ENCODE measurements at regions not wholly inside any gene's neighbourhood (a gene's known extent, or its start where the extent isn't known, plus 50 kb on each side); places are given as distances from the start of the nearest gene placed in this dataset.

GRCh38 chr3:31179768-31180167, 285.3 kb upstream of the GADL1 start:
- TF ChIP-seq CTCF (IDR thresholded peaks at IDR 0.05; ENCODE audit: low read depth, low read length, missing control alignments) = no peak
- no peak overlapping the region for H3K4me3 ChIP-seq (ENCODE audit: low read depth, low read length)
- no peak for DNase-seq (ENCODE audit: low read depth)

GRCh38 chr3:31180274-31180673, 285.8 kb upstream of the GADL1 start:
- no peak for TF ChIP-seq CTCF (IDR thresholded peaks at IDR 0.05; ENCODE audit: low read depth, low read length, missing control alignments)
- no peak for DNase-seq (ENCODE audit: low read depth)
- H3K4me3 ChIP-seq (ENCODE audit: low read depth, low read length) = no peak overlapping the region

- TF ChIP-seq CTCF (IDR thresholded peaks at IDR 0.05; ENCODE audit: low read depth, low read length, missing control alignments) = no peak
- H3K4me3 ChIP-seq (ENCODE audit: low read depth, low read length) = no peak overlapping the region
- no peak for DNase-seq (ENCODE audit: low read depth)
Observed at GRCh38 chr3:31181661-31182060, 287.2 kb upstream of the GADL1 start.

GRCh38 chr3:31182661-31183060, 288.2 kb upstream of the GADL1 start:
- no peak overlapping the region for H3K4me3 ChIP-seq (ENCODE audit: low read depth, low read length)
- TF ChIP-seq CTCF (IDR thresholded peaks at IDR 0.05; ENCODE audit: low read depth, low read length, missing control alignments) = no peak
- DNase-seq (ENCODE audit: low read depth) = no peak

GRCh38 chr3:31184261-31185061, 290.0 kb upstream of the GADL1 start:
- no peak for TF ChIP-seq CTCF (IDR thresholded peaks at IDR 0.05; ENCODE audit: low read depth, low read length, missing control alignments)
- no peak for DNase-seq (ENCODE audit: low read depth)
- no peak overlapping the region for H3K4me3 ChIP-seq (ENCODE audit: low read depth, low read length)

GRCh38 chr3:31185062-31185357, 290.5 kb upstream of the GADL1 start:
- no peak for DNase-seq (ENCODE audit: low read depth)
- no peak for TF ChIP-seq CTCF (IDR thresholded peaks at IDR 0.05; ENCODE audit: low read depth, low read length, missing control alignments)
- H3K4me3 ChIP-seq (ENCODE audit: low read depth, low read length) = no peak overlapping the region

- H3K4me3 ChIP-seq (ENCODE audit: low read depth, low read length) = no peak overlapping the region
- no peak for TF ChIP-seq CTCF (IDR thresholded peaks at IDR 0.05; ENCODE audit: low read depth, low read length, missing control alignments)
- DNase-seq (ENCODE audit: low read depth) = no peak
Observed at GRCh38 chr3:31186041-31186440, 291.6 kb upstream of the GADL1 start.

Data from GM12864 (cell line).